Neural progenitor cell (in vitro differentiated cells): ENCODE measurements at regions not wholly inside any gene's neighbourhood (a gene's known extent, or its start where the extent isn't known, plus 50 kb on each side); places are given as distances from the start of the nearest gene placed in this dataset.

Experiments used
- DNase-seq: peaks from one replicate; pipeline ENCODE4 v3.0.0-alpha.2; 2016; ENCODE audit warnings: low spot score
- H2AFZ ChIP-seq: fragments of 200-600 bp; sonication (generic); replicated peaks from 2 replicates; pipeline ENCODE4 v1.6.1; 2016; ENCODE audit warnings: antibody characterized with exemption
- H3F3A ChIP-seq: fragments of 200-600 bp; sonication (generic); 2 replicates; pipeline ENCODE4 v1.6.1; 2016; ENCODE audit warnings: antibody characterized with exemption, low read depth
- H3K27ac ChIP-seq: fragments of 200-600 bp; sonication (generic); 2 replicates; pipeline ENCODE4 v1.5.1; 2016; ENCODE audit warnings: mild to moderate bottlenecking
- H3K27me3 ChIP-seq: fragments of 200-600 bp; sonication (generic); 2 replicates; pipeline ENCODE4 v1.6.1; 2016; ENCODE audit warnings: mild to moderate bottlenecking, moderate library complexity
- H3K36me3 ChIP-seq: fragments of 200-600 bp; sonication (generic); 2 replicates; pipeline ENCODE4 v1.5.1; 2016
- H3K4me1 ChIP-seq: fragments of 200-600 bp; sonication (generic); 2 replicates; pipeline ENCODE4 v1.6.1; 2016; ENCODE audit warnings: mixed run types
- H3K4me2 ChIP-seq: fragments of 200-600 bp; sonication (generic); 2 replicates; pipeline ENCODE4 v1.6.1; 2016
- H3K4me3 ChIP-seq: fragments of 200-600 bp; sonication (generic); 2 replicates; pipeline ENCODE4 v1.5.1; 2016
- H3K79me2 ChIP-seq: fragments of 200-600 bp; sonication (generic); 2 replicates; pipeline ENCODE4 v1.6.1; 2016; ENCODE audit warnings: low read depth
- H3K9ac ChIP-seq: fragments of 200-600 bp; sonication (generic); 2 replicates; pipeline ENCODE4 v1.6.1; 2016
- H3K9me3 ChIP-seq: fragments of 200-600 bp; sonication (generic); 2 replicates; pipeline ENCODE4 v1.5.1; 2016; ENCODE audit warnings: low read depth
- H4K20me1 ChIP-seq: fragments of 200-600 bp; sonication (generic); 2 replicates; pipeline ENCODE4 v1.6.1; 2016; ENCODE audit warnings: low read depth
- H3K27ac Mint-ChIP-seq: 3 replicates; pipeline ENCODE4 v1.8.0; 2021; ENCODE audit warnings: mixed read lengths
- H3K27me3 Mint-ChIP-seq: 2 replicates; pipeline ENCODE4 v1.8.0; 2022; ENCODE audit warnings: low read depth, mild to moderate bottlenecking, inconsistent platforms, moderate library complexity, mixed read lengths; ENCODE audit not compliant: insufficient read depth
- H3K36me3 Mint-ChIP-seq: 3 replicates; pipeline ENCODE4 v1.8.0; 2021; ENCODE audit warnings: mixed read lengths
- H3K4me1 Mint-ChIP-seq: 3 replicates; pipeline ENCODE4 v1.8.0; 2021; ENCODE audit warnings: mixed read lengths
- H3K4me3 Mint-ChIP-seq: 3 replicates; pipeline ENCODE4 v1.8.0; 2021; ENCODE audit warnings: mild to moderate bottlenecking, moderate library complexity, mixed read lengths
- H3K9me3 Mint-ChIP-seq: 3 replicates; pipeline ENCODE4 v1.8.0; 2020; ENCODE audit warnings: mixed read lengths
- CTCF ChIP-seq: fragments of 200-600 bp; sonication (generic); IDR thresholded peaks from 2 replicates; pipeline ENCODE4 v1.5.1; 2017; ENCODE audit warnings: antibody characterized with exemption, mild to moderate bottlenecking
- EZH2 ChIP-seq: fragments of 200-600 bp; sonication (generic); IDR thresholded peaks from 2 replicates; pipeline ENCODE4 v1.6.1; 2017; ENCODE audit warnings: antibody characterized with exemption, mild to moderate bottlenecking, moderate library complexity
- EZH2phosphoT487 ChIP-seq: fragments of 200-600 bp; sonication (generic); IDR thresholded peaks from 2 replicates; pipeline ENCODE4 v1.6.1; 2017; ENCODE audit warnings: antibody characterized with exemption

DNA sequence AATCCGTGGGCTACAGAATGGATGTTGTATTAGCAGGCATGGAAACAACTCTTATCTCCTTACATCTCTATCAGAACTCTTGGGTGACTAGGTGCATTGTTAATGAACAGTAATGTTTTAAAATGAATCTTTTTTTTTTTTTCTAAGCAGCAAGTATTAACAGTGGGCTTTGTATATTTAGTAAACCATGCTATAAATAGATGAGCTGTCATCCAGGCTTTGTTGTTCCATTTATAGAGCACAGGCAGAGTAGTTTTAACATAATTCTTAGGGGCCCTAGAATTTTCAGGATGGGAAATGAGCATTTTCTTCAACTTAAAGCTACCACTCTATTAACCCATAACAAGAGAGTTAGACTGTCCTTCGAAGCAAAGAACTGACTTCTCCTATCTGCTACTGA lies 233.7 kb upstream of the ADAMTSL1 start:
- Histone ChIP-seq H3F3A (no peaks in the 10 kb centered on the region), H3K4me3 (no peak overlapping the region), H3K4me1 (no peaks in the 10 kb centered on the region), H3K4me2 (no peak overlapping the region), H3K9ac (no peak overlapping the region), H2AFZ (no peak overlapping the region), H3K27me3 (no peaks in the 10 kb centered on the region), H4K20me1 (no peaks in the 10 kb centered on the region), H3K9me3 (no peaks in the 10 kb centered on the region), H3K36me3 (no peaks in the 10 kb centered on the region), H3K79me2 (no peaks in the 10 kb centered on the region), H3K27ac (no peak overlapping the region)
- H3K9me3 Mint-ChIP-seq, result peaks cover 15% of the 10 kb centered on the region
- H3K4me3 Mint-ChIP-seq, result no peak overlapping the region
- no peak for DNase-seq
- H3K27me3 Mint-ChIP-seq, result peaks cover 3% of the 10 kb centered on the region
- no peak for TF ChIP-seq EZH2
- TF ChIP-seq CTCF, result no peak
- TF ChIP-seq EZH2phosphoT487, result no peak
- H3K4me1 Mint-ChIP-seq, result no peaks in the 10 kb centered on the region
- H3K36me3 Mint-ChIP-seq, result no peaks in the 10 kb centered on the region
- no peak overlapping the region for H3K27ac Mint-ChIP-seq

GRCh38 chr9:18245911-18246310 lies 228.0 kb upstream of the ADAMTSL1 start:
- TF ChIP-seq EZH2 (no peak), EZH2phosphoT487 (no peak), CTCF (no peak)
- Histone ChIP-seq H3K4me1 (no peaks in the 10 kb centered on the region), H3K27ac (no peak overlapping the region), H3K4me3 (no peak overlapping the region), H3K27me3 (no peaks in the 10 kb centered on the region), H3K79me2 (no peaks in the 10 kb centered on the region), H3K36me3 (no peaks in the 10 kb centered on the region), H3K4me2 (no peak overlapping the region), H3K9me3 (no peaks in the 10 kb centered on the region), H3F3A (no peaks in the 10 kb centered on the region), H3K9ac (no peak overlapping the region), H2AFZ (no peak overlapping the region), H4K20me1 (no peaks in the 10 kb centered on the region)
- peaks cover 15% of the 10 kb centered on the region for H3K9me3 Mint-ChIP-seq
- no peaks in the 10 kb centered on the region for H3K27me3 Mint-ChIP-seq
- no peak for DNase-seq
- H3K36me3 Mint-ChIP-seq, result no peaks in the 10 kb centered on the region
- no peaks in the 10 kb centered on the region for H3K4me1 Mint-ChIP-seq
- no peak overlapping the region for H3K4me3 Mint-ChIP-seq
- H3K27ac Mint-ChIP-seq, result no peak overlapping the region

DNA sequence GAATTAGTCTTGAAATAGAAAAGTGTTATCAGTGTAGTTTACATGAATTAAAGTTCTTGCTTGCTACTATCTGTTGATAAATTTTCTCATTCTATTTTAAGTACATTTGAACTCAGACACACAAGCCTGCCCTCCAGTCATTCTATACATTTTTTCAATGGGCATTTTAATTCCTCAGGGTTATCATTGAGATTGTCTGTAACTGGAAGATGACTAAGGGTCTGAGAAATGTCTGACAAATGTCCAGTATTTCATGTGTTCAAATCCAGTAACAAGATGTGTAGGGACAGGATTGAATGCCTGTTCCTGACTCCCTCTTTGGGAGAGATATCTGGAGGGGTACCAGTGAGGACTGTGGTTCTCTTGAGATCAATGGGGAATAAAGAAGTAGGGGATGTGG lies 223.9 kb upstream of the ADAMTSL1 start:
- Histone ChIP-seq H3K4me1 (no peaks in the 10 kb centered on the region), H3K36me3 (no peaks in the 10 kb centered on the region), H3K9ac (no peak overlapping the region), H3K9me3 (no peaks in the 10 kb centered on the region), H3K79me2 (no peaks in the 10 kb centered on the region), H4K20me1 (no peaks in the 10 kb centered on the region), H3K27ac (no peak overlapping the region), H3K27me3 (no peaks in the 10 kb centered on the region), H2AFZ (no peak overlapping the region), H3F3A (no peaks in the 10 kb centered on the region), H3K4me3 (no peak overlapping the region), H3K4me2 (no peak overlapping the region)
- H3K4me3 Mint-ChIP-seq, result no peak overlapping the region
- TF ChIP-seq CTCF (no peak), EZH2phosphoT487 (no peak), EZH2 (no peak)
- no peak for DNase-seq
- H3K9me3 Mint-ChIP-seq, result no peaks in the 10 kb centered on the region
- H3K36me3 Mint-ChIP-seq, result no peaks in the 10 kb centered on the region
- no peaks in the 10 kb centered on the region for H3K27me3 Mint-ChIP-seq
- H3K27ac Mint-ChIP-seq, result no peak overlapping the region
- H3K4me1 Mint-ChIP-seq, result no peaks in the 10 kb centered on the region

DNA sequence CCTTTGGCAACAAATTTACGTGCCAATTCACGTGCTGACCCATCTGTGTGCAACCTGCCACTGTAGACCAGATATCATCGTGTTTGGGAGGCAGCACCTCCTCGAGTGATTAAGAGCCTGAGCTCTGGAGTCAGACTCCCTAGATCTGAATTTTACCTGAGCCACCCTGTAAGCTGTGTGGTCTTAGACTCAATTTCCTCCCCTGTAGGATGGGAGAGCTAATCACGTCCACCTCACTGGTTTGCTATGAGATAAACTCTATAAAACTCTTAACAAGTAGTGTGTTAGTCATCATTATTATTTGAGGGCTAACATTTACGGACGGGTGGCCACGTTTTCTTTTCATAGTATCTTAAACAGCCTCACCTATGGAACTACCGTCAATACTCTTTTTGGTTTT lies 220.0 kb upstream of the ADAMTSL1 start:
- H3K79me2 ChIP-seq, result no peaks in the 10 kb centered on the region
- Mint-ChIP-seq H3K36me3 (no peaks in the 10 kb centered on the region), H3K9me3 (no peaks in the 10 kb centered on the region), H3K4me1 (peaks cover 13% of the 10 kb centered on the region), H3K27ac (no peak overlapping the region), H3K27me3 (no peaks in the 10 kb centered on the region), H3K4me3 (no peak overlapping the region)
- no peak overlapping the region for H3K9ac ChIP-seq
- no peaks in the 10 kb centered on the region for H4K20me1 ChIP-seq
- H3K4me3 ChIP-seq, result no peak overlapping the region
- H3K4me2 ChIP-seq, result no peak overlapping the region
- no peak overlapping the region for H3K27ac ChIP-seq
- TF ChIP-seq EZH2phosphoT487, result no peak
- no peak for TF ChIP-seq EZH2
- TF ChIP-seq CTCF, result no peak
- no peaks in the 10 kb centered on the region for H3K9me3 ChIP-seq
- H2AFZ ChIP-seq, result no peak overlapping the region
- H3K36me3 ChIP-seq, result no peaks in the 10 kb centered on the region
- no peak for DNase-seq
- no peaks in the 10 kb centered on the region for H3K4me1 ChIP-seq
- no peaks in the 10 kb centered on the region for H3K27me3 ChIP-seq
- H3F3A ChIP-seq, result no peaks in the 10 kb centered on the region
